ENCODE measurements at regions not wholly inside any gene's neighbourhood (a gene's known extent, or its start where the extent isn't known, plus 50 kb on each side); places are given as distances from the start of the nearest gene placed in this dataset.

DNA sequence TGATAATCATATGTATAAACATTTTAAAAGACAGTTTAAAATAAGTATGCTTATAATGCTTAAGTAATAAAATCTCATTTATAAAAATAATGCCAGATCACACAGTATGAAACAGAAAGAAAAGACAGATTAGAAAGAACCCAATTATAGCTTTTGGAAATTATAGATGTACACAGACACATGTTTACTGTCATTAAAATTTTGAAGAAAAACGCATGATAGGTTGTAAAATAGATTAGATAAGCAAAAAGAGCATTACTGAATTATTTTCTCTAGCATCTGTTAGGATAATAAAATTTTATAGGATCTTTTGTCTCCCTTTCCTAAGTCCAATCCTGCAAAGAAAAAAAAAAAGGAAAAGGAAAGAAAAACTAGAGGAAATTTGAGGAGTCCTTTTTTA lies 1107.3 kb upstream of the LRRN3 start:
- Histone ChIP-seq H3K4me2 (ENCODE audit: insufficient read depth, low read length) (no peak overlapping the region), H3K9me3 (ENCODE audit: low read depth, low read length) (no peaks in the 10 kb centered on the region), H3K79me2 (ENCODE audit: insufficient read depth, low read length) (no peaks in the 10 kb centered on the region), H3K27me3 (ENCODE audit: insufficient read depth, low read length) (no peaks in the 10 kb centered on the region), H3K4me1 (ENCODE audit: insufficient read depth, low read length) (no peaks in the 10 kb centered on the region), H3K27ac (ENCODE audit: low read depth, low read length) (no peak overlapping the region), H2AFZ (ENCODE audit: low read length) (no peak overlapping the region), H3K4me3 (ENCODE audit: insufficient read depth, low read length) (no peak overlapping the region), H4K20me1 (ENCODE audit: insufficient read depth, low read length) (no peaks in the 10 kb centered on the region), H3K36me3 (ENCODE audit: insufficient read depth, low read length) (no peaks in the 10 kb centered on the region)
- DNase-seq (ENCODE audit: insufficient read length, low spot score, missing footprints) = no peak
- TF ChIP-seq, protein P1, sequence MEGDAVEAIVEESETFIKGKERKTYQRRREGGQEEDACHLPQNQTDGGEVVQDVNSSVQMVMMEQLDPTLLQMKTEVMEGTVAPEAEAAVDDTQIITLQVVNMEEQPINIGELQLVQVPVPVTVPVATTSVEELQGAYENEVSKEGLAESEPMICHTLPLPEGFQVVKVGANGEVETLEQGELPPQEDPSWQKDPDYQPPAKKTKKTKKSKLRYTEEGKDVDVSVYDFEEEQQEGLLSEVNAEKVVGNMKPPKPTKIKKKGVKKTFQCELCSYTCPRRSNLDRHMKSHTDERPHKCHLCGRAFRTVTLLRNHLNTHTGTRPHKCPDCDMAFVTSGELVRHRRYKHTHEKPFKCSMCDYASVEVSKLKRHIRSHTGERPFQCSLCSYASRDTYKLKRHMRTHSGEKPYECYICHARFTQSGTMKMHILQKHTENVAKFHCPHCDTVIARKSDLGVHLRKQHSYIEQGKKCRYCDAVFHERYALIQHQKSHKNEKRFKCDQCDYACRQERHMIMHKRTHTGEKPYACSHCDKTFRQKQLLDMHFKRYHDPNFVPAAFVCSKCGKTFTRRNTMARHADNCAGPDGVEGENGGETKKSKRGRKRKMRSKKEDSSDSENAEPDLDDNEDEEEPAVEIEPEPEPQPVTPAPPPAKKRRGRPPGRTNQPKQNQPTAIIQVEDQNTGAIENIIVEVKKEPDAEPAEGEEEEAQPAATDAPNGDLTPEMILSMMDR (IDR thresholded peaks at IDR 0.05; ENCODE audit: extremely low read depth, low read depth, low read length) = no peak

DNA sequence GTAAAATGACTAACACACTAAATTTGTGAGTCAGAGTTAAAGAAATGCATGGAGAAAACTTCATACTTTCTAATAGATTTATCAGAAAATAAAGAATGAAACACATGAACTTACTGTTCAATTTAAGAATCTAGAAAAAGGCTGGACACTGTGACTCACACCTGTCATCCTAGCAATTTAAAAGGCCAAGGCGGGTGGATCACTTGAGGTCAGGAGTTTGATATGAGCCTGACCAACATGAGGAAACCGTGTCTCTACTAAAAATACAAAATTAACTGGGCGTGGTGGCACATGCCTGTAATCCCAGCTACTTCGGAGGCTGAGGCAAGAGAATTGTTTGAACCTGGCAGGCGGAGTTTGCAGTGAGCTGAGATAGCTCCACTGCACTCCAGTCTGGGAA lies 1106.2 kb upstream of the LRRN3 start:
- Histone ChIP-seq H3K4me2 (ENCODE audit: insufficient read depth, low read length) (no peak overlapping the region), H3K79me2 (ENCODE audit: insufficient read depth, low read length) (no peaks in the 10 kb centered on the region), H3K27me3 (ENCODE audit: insufficient read depth, low read length) (no peaks in the 10 kb centered on the region), H3K4me1 (ENCODE audit: insufficient read depth, low read length) (no peaks in the 10 kb centered on the region), H3K4me3 (ENCODE audit: insufficient read depth, low read length) (no peak overlapping the region), H3K36me3 (ENCODE audit: insufficient read depth, low read length) (no peaks in the 10 kb centered on the region), H4K20me1 (ENCODE audit: insufficient read depth, low read length) (no peaks in the 10 kb centered on the region), H2AFZ (ENCODE audit: low read length) (no peak overlapping the region), H3K9me3 (ENCODE audit: low read depth, low read length) (no peaks in the 10 kb centered on the region), H3K27ac (ENCODE audit: low read depth, low read length) (no peak overlapping the region)
- no peak for DNase-seq (ENCODE audit: insufficient read length, low spot score, missing footprints)
- TF ChIP-seq, protein P1 (IDR thresholded peaks at IDR 0.05; ENCODE audit: extremely low read depth, low read depth, low read length) = no peak

DNA sequence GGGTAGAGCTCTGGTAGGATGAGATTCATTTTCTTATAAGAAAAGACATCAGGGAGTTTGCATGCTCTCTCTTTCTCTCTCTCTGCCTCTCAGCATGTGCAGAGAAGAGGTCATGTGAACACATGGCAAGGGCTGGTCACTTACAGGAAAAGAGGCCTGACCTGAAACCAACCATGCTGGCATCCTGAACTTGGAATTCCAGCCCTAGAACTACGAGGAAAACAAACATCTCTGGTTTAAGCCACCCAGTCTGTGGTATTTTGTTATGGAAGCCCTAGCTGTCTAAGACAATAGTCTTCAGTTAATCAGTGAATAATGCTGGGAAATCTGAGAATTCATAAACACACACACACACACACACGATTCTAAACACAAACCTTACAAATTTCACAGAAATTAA lies 1104.2 kb upstream of the LRRN3 start:
- TF ChIP-seq, protein P1 (IDR thresholded peaks at IDR 0.05; ENCODE audit: extremely low read depth, low read depth, low read length) = no peak
- Histone ChIP-seq H3K4me2 (ENCODE audit: insufficient read depth, low read length) (no peak overlapping the region), H2AFZ (ENCODE audit: low read length) (no peak overlapping the region), H3K27ac (ENCODE audit: low read depth, low read length) (no peak overlapping the region), H3K79me2 (ENCODE audit: insufficient read depth, low read length) (no peaks in the 10 kb centered on the region), H3K36me3 (ENCODE audit: insufficient read depth, low read length) (no peaks in the 10 kb centered on the region), H3K4me3 (ENCODE audit: insufficient read depth, low read length) (no peak overlapping the region), H4K20me1 (ENCODE audit: insufficient read depth, low read length) (no peaks in the 10 kb centered on the region), H3K9me3 (ENCODE audit: low read depth, low read length) (no peaks in the 10 kb centered on the region), H3K4me1 (ENCODE audit: insufficient read depth, low read length) (no peaks in the 10 kb centered on the region), H3K27me3 (ENCODE audit: insufficient read depth, low read length) (no peaks in the 10 kb centered on the region)
- DNase-seq (ENCODE audit: insufficient read length, low spot score, missing footprints) = no peak

DNA sequence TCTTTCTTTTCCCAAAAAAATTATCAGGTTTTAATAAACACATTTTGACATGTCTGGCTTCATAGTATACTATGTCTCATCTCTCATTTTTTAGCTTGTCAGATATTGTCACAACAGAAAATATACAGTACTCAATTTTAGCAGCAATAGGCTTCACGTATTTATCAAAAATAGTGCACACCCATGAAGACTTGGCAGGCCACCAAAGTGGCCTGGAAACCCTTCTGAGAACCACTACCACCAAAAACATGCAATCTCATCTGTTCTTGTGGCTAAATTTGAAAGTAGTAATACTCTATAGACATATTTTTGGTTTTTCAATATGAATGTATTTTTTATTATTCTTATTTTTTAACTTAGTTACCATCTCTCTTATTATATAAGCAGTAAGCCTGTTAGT lies 1094.5 kb upstream of the LRRN3 start:
- DNase-seq (ENCODE audit: insufficient read length, low spot score, missing footprints) = no peak
- Histone ChIP-seq H3K79me2 (ENCODE audit: insufficient read depth, low read length) (no peaks in the 10 kb centered on the region), H3K9me3 (ENCODE audit: low read depth, low read length) (no peaks in the 10 kb centered on the region), H4K20me1 (ENCODE audit: insufficient read depth, low read length) (no peaks in the 10 kb centered on the region), H3K4me2 (ENCODE audit: insufficient read depth, low read length) (no peak overlapping the region), H3K36me3 (ENCODE audit: insufficient read depth, low read length) (no peaks in the 10 kb centered on the region), H3K27me3 (ENCODE audit: insufficient read depth, low read length) (no peaks in the 10 kb centered on the region), H2AFZ (ENCODE audit: low read length) (no peak overlapping the region), H3K4me3 (ENCODE audit: insufficient read depth, low read length) (no peak overlapping the region), H3K4me1 (ENCODE audit: insufficient read depth, low read length) (no peaks in the 10 kb centered on the region), H3K27ac (ENCODE audit: low read depth, low read length) (no peak overlapping the region)
- TF ChIP-seq, protein P1 (IDR thresholded peaks at IDR 0.05; ENCODE audit: extremely low read depth, low read depth, low read length) = no peak
